ENCODE measurements at regions not wholly inside any gene's neighbourhood (a gene's known extent, or its start where the extent isn't known, plus 50 kb on each side); places are given as distances from the start of the nearest gene placed in this dataset.
"Not testable (repeated sequence)": the region's sequence is repeated elsewhere in the genome, so short reads cannot be mapped to it uniquely, and the experiment has no call there.

GRCh38 chr3:95235916-95236315 lies 1173.1 kb downstream of the NSUN3 start:
- Mint-ChIP-seq H3K36me3 (ENCODE audit: low read depth) (no peaks in the 10 kb centered on the region), H3K27me3 (ENCODE audit: low read depth) (no peaks in the 10 kb centered on the region), H3K4me1 (no peaks in the 10 kb centered on the region), H3K27ac (no peak overlapping the region), H3K9me3 (no peaks in the 10 kb centered on the region), H3K4me3 (no peak overlapping the region)
- TF ChIP-seq, protein P1, sequence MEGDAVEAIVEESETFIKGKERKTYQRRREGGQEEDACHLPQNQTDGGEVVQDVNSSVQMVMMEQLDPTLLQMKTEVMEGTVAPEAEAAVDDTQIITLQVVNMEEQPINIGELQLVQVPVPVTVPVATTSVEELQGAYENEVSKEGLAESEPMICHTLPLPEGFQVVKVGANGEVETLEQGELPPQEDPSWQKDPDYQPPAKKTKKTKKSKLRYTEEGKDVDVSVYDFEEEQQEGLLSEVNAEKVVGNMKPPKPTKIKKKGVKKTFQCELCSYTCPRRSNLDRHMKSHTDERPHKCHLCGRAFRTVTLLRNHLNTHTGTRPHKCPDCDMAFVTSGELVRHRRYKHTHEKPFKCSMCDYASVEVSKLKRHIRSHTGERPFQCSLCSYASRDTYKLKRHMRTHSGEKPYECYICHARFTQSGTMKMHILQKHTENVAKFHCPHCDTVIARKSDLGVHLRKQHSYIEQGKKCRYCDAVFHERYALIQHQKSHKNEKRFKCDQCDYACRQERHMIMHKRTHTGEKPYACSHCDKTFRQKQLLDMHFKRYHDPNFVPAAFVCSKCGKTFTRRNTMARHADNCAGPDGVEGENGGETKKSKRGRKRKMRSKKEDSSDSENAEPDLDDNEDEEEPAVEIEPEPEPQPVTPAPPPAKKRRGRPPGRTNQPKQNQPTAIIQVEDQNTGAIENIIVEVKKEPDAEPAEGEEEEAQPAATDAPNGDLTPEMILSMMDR (IDR thresholded peaks at IDR 0.05; ENCODE audit: unreplicated experiment in 3 of 3), result no peak

- no peaks in the 10 kb centered on the region for H3K4me1 Mint-ChIP-seq
- H3K36me3 Mint-ChIP-seq (ENCODE audit: low read depth), result no peaks in the 10 kb centered on the region
- no peak overlapping the region for H3K4me3 Mint-ChIP-seq
- no peaks in the 10 kb centered on the region for H3K27me3 Mint-ChIP-seq (ENCODE audit: low read depth)
- TF ChIP-seq, protein P1 (IDR thresholded peaks at IDR 0.05; ENCODE audit: unreplicated experiment in 3 of 3), result no peak
- no peak overlapping the region for H3K27ac Mint-ChIP-seq
- no peaks in the 10 kb centered on the region for H3K9me3 Mint-ChIP-seq
Measured at GRCh38 chr3:95237783-95238182, 1174.9 kb downstream of the NSUN3 start.

GRCh38 chr3:95240395-95240794 lies 1177.5 kb downstream of the NSUN3 start:
- Mint-ChIP-seq H3K9me3 (no peaks in the 10 kb centered on the region), H3K27ac (no peak overlapping the region), H3K4me3 (no peak overlapping the region), H3K27me3 (ENCODE audit: low read depth) (no peaks in the 10 kb centered on the region), H3K4me1 (no peaks in the 10 kb centered on the region), H3K36me3 (ENCODE audit: low read depth) (no peaks in the 10 kb centered on the region)
- TF ChIP-seq, protein P1 (IDR thresholded peaks at IDR 0.05; ENCODE audit: unreplicated experiment in 3 of 3), result no peak

- not testable (repeated sequence) for H3K4me1 Mint-ChIP-seq, H3K9me3 Mint-ChIP-seq
Measured at GRCh38 chr3:95241256-95241655, 1178.4 kb downstream of the NSUN3 start.

DNA sequence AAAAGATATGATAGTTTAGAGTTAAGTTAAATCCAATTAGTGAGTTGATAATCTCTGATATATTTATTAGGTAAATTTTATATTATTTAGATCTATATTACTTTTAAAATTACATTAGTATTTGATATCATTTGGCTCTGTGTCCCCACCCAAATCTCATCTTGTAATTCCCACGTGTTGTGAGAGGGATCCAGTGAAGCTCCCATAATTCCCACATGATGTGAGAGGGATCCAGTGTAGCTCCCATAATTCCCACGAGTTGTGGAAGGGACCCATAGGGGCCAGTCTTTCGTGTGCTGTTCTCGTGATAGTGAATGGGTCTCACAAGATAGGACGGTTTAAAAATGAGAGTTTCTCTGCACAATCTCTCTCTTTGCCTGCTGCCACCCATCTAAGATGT lies 1183.6 kb downstream of the NSUN3 start:
- no peak overlapping the region for H3K27ac Mint-ChIP-seq
- no peaks in the 10 kb centered on the region for H3K9me3 Mint-ChIP-seq
- no peak overlapping the region for H3K4me3 Mint-ChIP-seq
- no peaks in the 10 kb centered on the region for H3K4me1 Mint-ChIP-seq
- no peaks in the 10 kb centered on the region for H3K36me3 Mint-ChIP-seq (ENCODE audit: low read depth)
- no peaks in the 10 kb centered on the region for H3K27me3 Mint-ChIP-seq (ENCODE audit: low read depth)
- TF ChIP-seq, protein P1 (IDR thresholded peaks at IDR 0.05; ENCODE audit: unreplicated experiment in 3 of 3), result no peak

More at GRCh38 chr3:95241256-95241655, 1178.4 kb downstream of the NSUN3 start:
- H3K4me3 Mint-ChIP-seq; H3K36me3 Mint-ChIP-seq (ENCODE audit: low read depth); H3K27ac Mint-ChIP-seq; H3K27me3 Mint-ChIP-seq (ENCODE audit: low read depth): not testable (repeated sequence)

DNA sequence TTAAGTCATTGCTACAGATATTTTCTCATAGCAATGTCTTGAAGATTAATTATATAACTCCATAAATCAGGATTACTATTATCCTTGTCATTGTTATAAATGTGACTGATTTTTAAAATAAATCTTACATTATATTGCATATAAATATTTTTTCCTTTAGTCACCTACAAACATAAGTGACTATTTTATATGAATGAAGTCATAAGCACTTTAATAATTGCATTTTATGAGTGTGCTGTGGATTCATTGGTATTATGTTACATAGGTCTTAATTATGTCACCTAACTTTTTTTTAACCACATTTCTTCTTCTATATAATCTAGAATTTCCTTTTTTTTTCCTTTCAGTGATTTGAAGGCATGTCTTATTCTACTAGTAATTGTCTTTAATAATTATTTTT lies 1191.2 kb downstream of the NSUN3 start:
- TF ChIP-seq, protein P1 (IDR thresholded peaks at IDR 0.05; ENCODE audit: unreplicated experiment in 3 of 3), result no peak
- no peak overlapping the region for H3K27ac Mint-ChIP-seq
- no peaks in the 10 kb centered on the region for H3K4me1 Mint-ChIP-seq
- no peak overlapping the region for H3K4me3 Mint-ChIP-seq
- H3K9me3 Mint-ChIP-seq, result no peaks in the 10 kb centered on the region
- no peaks in the 10 kb centered on the region for H3K36me3 Mint-ChIP-seq (ENCODE audit: low read depth)
- no peaks in the 10 kb centered on the region for H3K27me3 Mint-ChIP-seq (ENCODE audit: low read depth)
